WTC11 (cell line): ENCODE measurements at regions not wholly inside any gene's neighbourhood (a gene's known extent, or its start where the extent isn't known, plus 50 kb on each side); places are given as distances from the start of the nearest gene placed in this dataset.

ENCODE experiments used
- ATAC-seq: fragments of 200-7000 bp; cut with Tn5 transposase; 2 replicates; pipeline ENCODE4 v1.10.0; 2021; ENCODE audit warnings: mild to moderate bottlenecking, moderate library complexity
- CTCF ChIA-PET: fragments of 300-600 bp; sonication (Branson Sonifier 250); formaldehyde crosslinking; loops from one replicate; lab custom pipeline; 2021; ENCODE audit warnings: antibody characterized with exemption; lab: Charles Lee
- POLR2A ChIA-PET: fragments of 350-600 bp; sonication (Branson Sonifier 250); formaldehyde crosslinking; loops from one replicate; lab custom pipeline; 2021; ENCODE audit warnings: antibody characterized with exemption; lab: Charles Lee
- DNase-seq: peaks from one replicate; pipeline ENCODE4 v3.0.0; 2021; ENCODE audit warnings: low spot score
- H3K27ac Mint-ChIP-seq: 2 replicates; pipeline ENCODE4 v1.8.0; 2021; ENCODE audit warnings: mixed read lengths
- H3K27me3 Mint-ChIP-seq: 2 replicates; pipeline ENCODE4 v1.8.0; 2021; ENCODE audit warnings: low read depth, mild to moderate bottlenecking, moderate library complexity, mixed read lengths
- H3K36me3 Mint-ChIP-seq: 2 replicates; pipeline ENCODE4 v1.8.0; 2021; ENCODE audit warnings: mixed read lengths
- H3K4me1 Mint-ChIP-seq: 2 replicates; pipeline ENCODE4 v1.8.0; 2022; ENCODE audit warnings: mixed read lengths
- H3K4me3 Mint-ChIP-seq: 2 replicates; pipeline ENCODE4 v1.8.0; 2021; ENCODE audit warnings: mild to moderate bottlenecking, moderate library complexity, mixed read lengths
- H3K9me3 Mint-ChIP-seq: 2 replicates; pipeline ENCODE4 v1.8.0; 2021; ENCODE audit warnings: mixed read lengths
- ATF1 ChIP-seq: sonication (generic); formaldehyde crosslinking; IDR thresholded peaks from 2 replicates; pipeline ENCODE4 v1.8.1; 2023; ENCODE audit warnings: mild to moderate bottlenecking, moderate library complexity, missing genetic modification reagents
- CREM ChIP-seq: sonication (generic); formaldehyde crosslinking; IDR thresholded peaks from 2 replicates; pipeline ENCODE4 v1.8.1; 2022; ENCODE audit warnings: mild to moderate bottlenecking, missing genetic modification reagents, moderate library complexity
- CTCF ChIP-seq: fragments of 200-600 bp; IDR thresholded peaks from 2 replicates; pipeline ENCODE4 v1.8.0; 2022; ENCODE audit warnings: antibody characterized with exemption
- E2F1 ChIP-seq: sonication (generic); formaldehyde crosslinking; IDR thresholded peaks from 2 replicates; pipeline ENCODE4 v1.8.0; 2022; ENCODE audit warnings: mild to moderate bottlenecking, missing genetic modification reagents
- E2F5 ChIP-seq: sonication (generic); formaldehyde crosslinking; IDR thresholded peaks from 2 replicates; pipeline ENCODE4 v1.8.1; 2022; ENCODE audit warnings: mild to moderate bottlenecking, moderate library complexity, missing genetic modification reagents
- FOXJ3 ChIP-seq: sonication (generic); formaldehyde crosslinking; IDR thresholded peaks from 2 replicates; pipeline ENCODE4 v1.9.0; 2021; ENCODE audit warnings: missing genetic modification reagents, mild to moderate bottlenecking, borderline replicate concordance
- FOXP1 ChIP-seq: sonication (generic); formaldehyde crosslinking; IDR thresholded peaks from 2 replicates; pipeline ENCODE4 v1.8.0; 2022; ENCODE audit warnings: missing genetic modification reagents, mild to moderate bottlenecking, moderate library complexity, borderline replicate concordance
- FOXP4 ChIP-seq: sonication (generic); formaldehyde crosslinking; IDR thresholded peaks from 2 replicates; pipeline ENCODE4 v1.8.0; 2022; ENCODE audit warnings: mild to moderate bottlenecking, missing genetic modification reagents
- GRHL2 ChIP-seq: fragments of 250-450 bp; sonication (Bioruptor Pico); IDR thresholded peaks from 2 replicates; pipeline ENCODE4 v1.8.0; 2022; ENCODE audit warnings: mild to moderate bottlenecking, moderate library complexity; ENCODE audit not compliant: insufficient replicate concordance, severe bottlenecking
- IRF1 ChIP-seq: sonication (generic); formaldehyde crosslinking; IDR thresholded peaks from 2 replicates; pipeline ENCODE4 v1.8.0; 2023; ENCODE audit warnings: missing genetic modification reagents
- MAX ChIP-seq: sonication (generic); formaldehyde crosslinking; IDR thresholded peaks from 2 replicates; pipeline ENCODE4 v1.8.0; 2022; ENCODE audit warnings: mild to moderate bottlenecking, missing genetic modification reagents
- MXD4 ChIP-seq: fragments of 250-450 bp; sonication (Bioruptor Pico); IDR thresholded peaks from 2 replicates; pipeline ENCODE4 v1.8.0; 2021; ENCODE audit warnings: mild to moderate bottlenecking, moderate library complexity, borderline replicate concordance
- NFYB ChIP-seq: sonication (generic); formaldehyde crosslinking; conservative IDR thresholded peaks from 2 replicates; pipeline ENCODE4 v1.8.0; 2022; ENCODE audit warnings: low read depth, missing genetic modification reagents
- NR2C2 ChIP-seq: sonication (generic); formaldehyde crosslinking; IDR thresholded peaks from 2 replicates; pipeline ENCODE4 v1.8.0; 2022; ENCODE audit warnings: mild to moderate bottlenecking, missing genetic modification reagents
- NR3C1 ChIP-seq: sonication (generic); formaldehyde crosslinking; conservative IDR thresholded peaks from 2 replicates; pipeline ENCODE4 v1.8.1; 2023; ENCODE audit warnings: low read depth, mild to moderate bottlenecking, missing genetic modification reagents
- PREB ChIP-seq: sonication (generic); formaldehyde crosslinking; IDR thresholded peaks from 2 replicates; pipeline ENCODE4 v1.8.1; 2022; ENCODE audit warnings: mild to moderate bottlenecking, missing genetic modification reagents, moderate library complexity, borderline replicate concordance
- TCF7 ChIP-seq: sonication (generic); formaldehyde crosslinking; IDR thresholded peaks from 2 replicates; pipeline ENCODE4 v1.8.0; 2022; ENCODE audit warnings: mild to moderate bottlenecking, low read depth, missing genetic modification reagents, moderate library complexity
- TP53 ChIP-seq: sonication (generic); formaldehyde crosslinking; IDR thresholded peaks from 2 replicates; pipeline ENCODE4 v1.8.1; 2023; ENCODE audit warnings: mild to moderate bottlenecking, missing genetic modification reagents
- ZBTB21 ChIP-seq: sonication (generic); formaldehyde crosslinking; IDR thresholded peaks from 2 replicates; pipeline ENCODE4 v1.8.1; 2023; ENCODE audit warnings: mild to moderate bottlenecking, missing genetic modification reagents, borderline replicate concordance
- ZNF121 ChIP-seq: sonication (generic); formaldehyde crosslinking; IDR thresholded peaks from 2 replicates; pipeline ENCODE4 v1.8.0; 2023; ENCODE audit warnings: missing genetic modification reagents
- ZNF317 ChIP-seq: sonication (generic); formaldehyde crosslinking; IDR thresholded peaks from 2 replicates; pipeline ENCODE4 v1.8.1; 2023; ENCODE audit warnings: low read depth, mild to moderate bottlenecking, moderate library complexity, missing genetic modification reagents, borderline replicate concordance
- ZSCAN18 ChIP-seq: fragments of 250-450 bp; sonication (Bioruptor Pico); IDR thresholded peaks from 2 replicates; pipeline ENCODE4 v2.1.2; 2022; ENCODE audit warnings: mild to moderate bottlenecking, moderate library complexity

GRCh38 chr22:11628651-11629511 is 3899.1 kb upstream of the OR11H1 start (continued):
- TF ChIP-seq FOXP4 (CRISPR knock-in tag) (no peak), NFYB (CRISPR knock-in tag) (no peak), E2F1 (CRISPR knock-in tag) (no peak), FOXP1 (CRISPR knock-in tag) (no peak), ATF1 (CRISPR knock-in tag) (no peak), CTCF (no peak), NR2C2 (CRISPR knock-in tag) (no peak), IRF1 (CRISPR knock-in tag) (no peak), TCF7 (CRISPR knock-in tag) (no peak)

GRCh38 chr22:11629661-11630385 is 3898.2 kb upstream of the OR11H1 start:
- ATAC-seq (no peak), DNase-seq (no peak)
- H3K9me3 Mint-ChIP-seq, result peaks cover 33% of the 10 kb centered on the region
- H3K27ac Mint-ChIP-seq, result no peak overlapping the region
- H3K27me3 Mint-ChIP-seq, result peaks cover 21% of the 10 kb centered on the region
- peaks cover 43% of the 10 kb centered on the region for H3K36me3 Mint-ChIP-seq
- TF ChIP-seq CREM, result no peak
- TF ChIP-seq ATF1 (CRISPR knock-in tag), result no peak
- no peak for TF ChIP-seq GRHL2
- no peak for TF ChIP-seq FOXJ3 (CRISPR knock-in tag)
- no peak for TF ChIP-seq ZSCAN18 (CRISPR knock-in tag)
- no peak for TF ChIP-seq MAX (CRISPR knock-in tag)
- no peak for TF ChIP-seq PREB (CRISPR knock-in tag)
- TF ChIP-seq TP53 (CRISPR knock-in tag), result no peak
- no peak for TF ChIP-seq E2F5 (CRISPR knock-in tag)
- TF ChIP-seq NR3C1 (CRISPR knock-in tag), result no peak
- no peak for TF ChIP-seq NFYB (CRISPR knock-in tag)
- TF ChIP-seq ZNF317 (CRISPR knock-in tag), result no peak
- TF ChIP-seq ZNF121 (CRISPR knock-in tag), result no peak
- TF ChIP-seq ZBTB21, result no peak
- TF ChIP-seq MXD4 (CRISPR knock-in tag), result no peak
- no peak overlapping the region for H3K4me3 Mint-ChIP-seq
- no peaks in the 10 kb centered on the region for H3K4me1 Mint-ChIP-seq
- POLR2A ChIA-PET, result no interaction called here
- CTCF ChIA-PET, result no interaction called here
